CD14-positive monocyte (primary cell): ENCODE measurements at regions not wholly inside any gene's neighbourhood (a gene's known extent, or its start where the extent isn't known, plus 50 kb on each side); places are given as distances from the start of the nearest gene placed in this dataset.

Source experiments
- DNase-seq, 3 donors: peaks; one replicate each; pipeline ENCODE4 v3.0.0-alpha.2; 2011 to 2022
- H2AFZ ChIP-seq: 2 replicates; pipeline ENCODE4 v1.6.0; 2012; ENCODE audit warnings: mild to moderate bottlenecking, low read depth, low read length, inconsistent platforms; ENCODE audit not compliant: insufficient read depth, poor library complexity, severe bottlenecking
- H3K27ac ChIP-seq, 2 donors: 1 replicate in 1 of 2; 2 replicates in 1 of 2; pipeline ENCODE4 v1.5.1; 2012 to 2013; ENCODE audit warnings: low read length in 2 of 2, control low read depth in 1 of 2, inconsistent platforms in 1 of 2, low read depth in 1 of 2, mild to moderate bottlenecking in 1 of 2
- H3K27me3 ChIP-seq, 2 donors: one replicate each; pipeline versions ENCODE4 v1.6.0 to v1.6.1; 2011 to 2013; ENCODE audit warnings: low read length in 2 of 2; ENCODE audit not compliant: control insufficient read depth in 2 of 2, insufficient read depth in 2 of 2
- H3K36me3 ChIP-seq, 2 donors: replicated peaks in 1 of 2; 1 replicate in 1 of 2; 2 replicates in 1 of 2; pipeline versions ENCODE4 v1.5.1 to v1.6.1; 2012 to 2013; ENCODE audit warnings: low read length in 2 of 2, control low read depth in 1 of 2, inconsistent platforms in 1 of 2, mild to moderate bottlenecking in 1 of 2; ENCODE audit not compliant: insufficient read depth in 2 of 2, control insufficient read depth in 1 of 2
- H3K4me1 ChIP-seq, 2 donors: 1 replicate in 1 of 2; 2 replicates in 1 of 2; pipeline versions ENCODE4 v1.5.1 to v1.6.1; 2012 to 2013; ENCODE audit warnings: low read length in 2 of 2, control low read depth in 1 of 2, inconsistent platforms in 1 of 2, mild to moderate bottlenecking in 1 of 2, moderate library complexity in 1 of 2; ENCODE audit not compliant: insufficient read depth in 2 of 2, control insufficient read depth in 1 of 2
- H3K4me2 ChIP-seq: replicated peaks from 2 replicates; pipeline ENCODE3; 2012; ENCODE audit warnings: low read length, moderate library complexity, mild to moderate bottlenecking; ENCODE audit not compliant: poor library complexity, severe bottlenecking; ENCODE audit errors: extremely low read depth
- H3K4me3 ChIP-seq, 3 experiments: fragments of 200-600 bp in 1 of 3; sonication (generic) in 1 of 3; replicated peaks in 1 of 3; 1 replicate in 2 of 3; 2 replicates in 1 of 3; pipeline ENCODE4 v1.5.1; 2011 to 2013; ENCODE audit warnings: low read length in 3 of 3, mild to moderate bottlenecking in 3 of 3, control low read depth in 2 of 3, low read depth in 2 of 3, inconsistent platforms in 1 of 3, moderate library complexity in 1 of 3
- H3K79me2 ChIP-seq: 2 replicates; pipeline ENCODE4 v1.6.0; 2012; ENCODE audit warnings: mild to moderate bottlenecking, control low read depth, inconsistent platforms, low read length, moderate library complexity; ENCODE audit not compliant: insufficient read depth
- H3K9ac ChIP-seq: 2 replicates; pipeline ENCODE4 v1.6.0; 2017; ENCODE audit warnings: low read length, mild to moderate bottlenecking; ENCODE audit not compliant: insufficient read depth, poor library complexity, severe bottlenecking
- H3K9me3 ChIP-seq, 2 donors: replicated peaks in 1 of 2; 1 replicate in 1 of 2; 2 replicates in 1 of 2; pipeline versions ENCODE4 v1.5.1 to v1.6.1; 2012 to 2013; ENCODE audit warnings: low read length in 2 of 2, control low read depth in 1 of 2; ENCODE audit not compliant: control insufficient read depth in 1 of 2, insufficient read depth in 1 of 2
- H4K20me1 ChIP-seq: 2 replicates; pipeline ENCODE4 v1.6.0; 2012; ENCODE audit warnings: mild to moderate bottlenecking, low read length, control low read depth, moderate library complexity; ENCODE audit not compliant: insufficient read depth
- H3K27ac Mint-ChIP-seq, 7 donors: one replicate each; pipeline ENCODE4 v1.8.0; 2020; ENCODE audit warnings: mild to moderate bottlenecking in 7 of 7, mixed read lengths in 7 of 7, moderate library complexity in 6 of 7, inconsistent platforms in 2 of 7
- H3K27me3 Mint-ChIP-seq, 3 donors: one replicate each; pipeline ENCODE4 v1.8.0; 2021 to 2022; ENCODE audit warnings: low read depth in 3 of 3, mild to moderate bottlenecking in 3 of 3, mixed read lengths in 3 of 3, moderate library complexity in 3 of 3, inconsistent platforms in 1 of 3
- H3K36me3 Mint-ChIP-seq, 2 donors: one replicate each; pipeline ENCODE4 v1.8.0; 2020; ENCODE audit warnings: mixed read lengths in 2 of 2, inconsistent platforms in 1 of 2, mild to moderate bottlenecking in 1 of 2
- H3K4me1 Mint-ChIP-seq: one replicate; pipeline ENCODE4 v1.8.0; 2020; ENCODE audit warnings: mild to moderate bottlenecking, mixed read lengths
- H3K4me3 Mint-ChIP-seq, 2 donors: one replicate each; pipeline ENCODE4 v1.8.0; 2020; ENCODE audit warnings: mild to moderate bottlenecking in 2 of 2, mixed read lengths in 2 of 2, moderate library complexity in 1 of 2
- H3K9me3 Mint-ChIP-seq, 7 donors: one replicate each; pipeline ENCODE4 v1.8.0; 2020 to 2022; ENCODE audit warnings: mixed read lengths in 7 of 7, mild to moderate bottlenecking in 6 of 7, moderate library complexity in 6 of 7, inconsistent platforms in 2 of 7
- CTCF ChIP-seq: fragments of 200-600 bp; IDR thresholded peaks from one replicate; pipeline ENCODE4 v1.8.0; 2022; ENCODE audit warnings: antibody characterized with exemption, mild to moderate bottlenecking
- WGBS: methylation state at CpG from one replicate; pipeline ENCODE4 v1.1.5; 2013; ENCODE audit warnings: missing lambda C conversion rate; ENCODE audit not compliant: insufficient coverage; 5-methylcytosine and 5-hydroxymethylcytosine counted together
- intact Hi-C, 2 donors: fragments of 100-400 bp; cut with micrococcal nuclease; formaldehyde crosslinking; loops; one replicate each; pipeline versions ENCODE4 v1.15.0 to v1.15.1; 2023

DNA sequence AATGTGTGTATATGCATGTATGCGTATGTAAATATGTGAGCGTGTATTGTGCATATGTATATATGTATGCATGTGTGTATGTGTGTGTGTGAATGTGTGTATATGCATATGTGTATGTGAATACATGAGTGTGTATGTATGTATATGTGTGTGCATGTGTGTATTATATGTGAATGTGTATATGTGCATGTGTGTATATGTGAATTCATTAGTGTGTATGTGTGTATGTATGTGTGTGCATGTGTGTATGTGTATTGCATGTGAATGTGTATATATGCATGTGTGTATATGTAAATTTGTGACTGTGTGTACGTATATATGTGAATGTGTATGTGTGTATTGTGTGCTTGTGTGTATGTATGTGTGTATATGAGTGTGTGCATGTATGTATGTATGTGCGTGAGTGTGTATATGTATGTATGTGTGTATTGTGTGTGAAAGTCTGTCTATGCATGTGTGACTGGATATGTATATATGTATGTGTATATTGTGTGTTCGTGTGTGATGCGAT is 455.9 kb downstream of the TYW1 start:
- no peaks in the 10 kb centered on the region for H3K36me3 ChIP-seq
- H2AFZ ChIP-seq: no peak overlapping the region
- H3K79me2 ChIP-seq: no peaks in the 10 kb centered on the region
- H3K4me2 ChIP-seq: no peak overlapping the region
- H3K4me1 ChIP-seq: no peaks in the 10 kb centered on the region
- 96% methylated on average over 6 of the region's 6 CpGs for WGBS
- H3K4me3 Mint-ChIP-seq: no peak overlapping the region
- no peaks in the 10 kb centered on the region for H3K36me3 Mint-ChIP-seq
- no peaks in the 10 kb centered on the region for H3K27me3 ChIP-seq
- intact Hi-C loops: no loop called here
- H4K20me1 ChIP-seq: no peaks in the 10 kb centered on the region
- no peak for DNase-seq
- H3K27ac Mint-ChIP-seq: no peak overlapping the region
- no peak overlapping the region for H3K9ac ChIP-seq
- H3K4me1 Mint-ChIP-seq: peaks cover 6% of the 10 kb centered on the region
- H3K4me3 ChIP-seq: no peak overlapping the region
- no peak for TF ChIP-seq CTCF
- H3K9me3 ChIP-seq: no peaks in the 10 kb centered on the region
- peaks cover 0 to 11% (median 6%) of the 10 kb centered on the region in 7 donors for H3K9me3 Mint-ChIP-seq
- H3K27ac ChIP-seq: no peak overlapping the region
- peaks cover 3 to 8% (median 4%) of the 10 kb centered on the region in 3 donors for H3K27me3 Mint-ChIP-seq

- H3K27me3 Mint-ChIP-seq: peaks cover 3 to 8% (median 4%) of the 10 kb centered on the region in 3 donors
- Histone ChIP-seq H3K4me1 (no peaks in the 10 kb centered on the region), H3K27me3 (no peaks in the 10 kb centered on the region), H3K27ac (no peak overlapping the region), H3K36me3 (no peaks in the 10 kb centered on the region), H3K4me2 (no peak overlapping the region), H3K9ac (no peak overlapping the region), H3K9me3 (no peaks in the 10 kb centered on the region), H3K79me2 (no peaks in the 10 kb centered on the region), H2AFZ (no peak overlapping the region), H3K4me3 (no peak overlapping the region), H4K20me1 (no peaks in the 10 kb centered on the region)
- DNase-seq: no peak
- no peak for TF ChIP-seq CTCF
- H3K36me3 Mint-ChIP-seq: no peaks in the 10 kb centered on the region
- peaks cover 6% of the 10 kb centered on the region for H3K4me1 Mint-ChIP-seq
- intact Hi-C loops: no loop called here
- peak overlapping the region in 1 of 2 donors; percentile 23 for H3K4me3 Mint-ChIP-seq
- H3K9me3 Mint-ChIP-seq: peaks cover 0 to 9% (median 7%) of the 10 kb centered on the region in 7 donors
- H3K27ac Mint-ChIP-seq: no peak overlapping the region
- WGBS: 15% methylated on average over 9 of the region's 16 CpGs
These were observed 457.1 kb downstream of the TYW1 start for GRCh38 chr7:67453580-67454380.
